ENCODE measurements at regions not wholly inside any gene's neighbourhood (a gene's known extent, or its start where the extent isn't known, plus 50 kb on each side); places are given as distances from the start of the nearest gene placed in this dataset.

GRCh38 chr1:88284066-88284465, 400.0 kb upstream of the PKN2 start:
- ChIA-PET POLR2A (no interaction called here), CTCF (no interaction called here)
- no peak for TF ChIP-seq CTCF (IDR thresholded peaks at IDR 0.05; ENCODE audit: insufficient read depth, low read depth, low read length)
- no peaks in the 10 kb centered on the region for H3K27me3 ChIP-seq (ENCODE audit: control insufficient read depth, insufficient read depth, low read length)
- H3K4me3 ChIP-seq (ENCODE audit: low read depth, low read length): no peak overlapping the region
- H3K36me3 ChIP-seq (ENCODE audit: control insufficient read depth, insufficient read depth, low read length): no peaks in the 10 kb centered on the region
- no peak for DNase-seq (ENCODE audit: low read depth)

GRCh38 chr1:88284666-88285366, 399.3 kb upstream of the PKN2 start:
- CTCF ChIA-PET: interaction anchor here (0.8 kb wide), 1 partner anchor 140 kb away, joined by 3 read pairs; no protein-coding TSS in a partner anchor
- POLR2A ChIA-PET: no interaction called here

GRCh38 chr1:88286716-88287115, 397.4 kb upstream of the PKN2 start:
- ChIA-PET POLR2A (no interaction called here), CTCF (no interaction called here)
- no peaks in the 10 kb centered on the region for H3K27me3 ChIP-seq (ENCODE audit: control insufficient read depth, insufficient read depth, low read length)
- no peak for DNase-seq (ENCODE audit: low read depth)
- TF ChIP-seq CTCF (IDR thresholded peaks at IDR 0.05; ENCODE audit: insufficient read depth, low read depth, low read length): no peak
- no peaks in the 10 kb centered on the region for H3K36me3 ChIP-seq (ENCODE audit: control insufficient read depth, insufficient read depth, low read length)
- no peak overlapping the region for H3K4me3 ChIP-seq (ENCODE audit: low read depth, low read length)

More at GRCh38 chr1:88284666-88285366, 399.3 kb upstream of the PKN2 start:
- Histone ChIP-seq H3K4me3 (ENCODE audit: low read depth, low read length) (no peak overlapping the region), H3K27me3 (ENCODE audit: control insufficient read depth, insufficient read depth, low read length) (no peaks in the 10 kb centered on the region), H3K36me3 (ENCODE audit: control insufficient read depth, insufficient read depth, low read length) (no peaks in the 10 kb centered on the region)
- no peak for DNase-seq (ENCODE audit: low read depth)
- no peak for TF ChIP-seq CTCF (IDR thresholded peaks at IDR 0.05; ENCODE audit: insufficient read depth, low read depth, low read length)

GRCh38 chr1:88288571-88288970, 395.5 kb upstream of the PKN2 start:
- CTCF ChIA-PET: interaction anchor here (1.7 kb wide), 1 partner anchor 14 kb away, joined by 3 read pairs; no protein-coding TSS in a partner anchor
- Histone ChIP-seq H3K4me3 (ENCODE audit: low read depth, low read length) (no peak overlapping the region), H3K36me3 (ENCODE audit: control insufficient read depth, insufficient read depth, low read length) (no peaks in the 10 kb centered on the region), H3K27me3 (ENCODE audit: control insufficient read depth, insufficient read depth, low read length) (no peaks in the 10 kb centered on the region)
- no peak for DNase-seq (ENCODE audit: low read depth)
- no peak for TF ChIP-seq CTCF (IDR thresholded peaks at IDR 0.05; ENCODE audit: insufficient read depth, low read depth, low read length)
- POLR2A ChIA-PET: no interaction called here

GRCh38 chr1:88289401-88290102, 394.5 kb upstream of the PKN2 start:
- POLR2A ChIA-PET: no interaction called here
- CTCF ChIA-PET: no interaction called here
- no peak overlapping the region for H3K4me3 ChIP-seq (ENCODE audit: low read depth, low read length)

More at GRCh38 chr1:88289401-88290102, 394.5 kb upstream of the PKN2 start:
- TF ChIP-seq CTCF (IDR thresholded peaks at IDR 0.05; ENCODE audit: insufficient read depth, low read depth, low read length): no peak
- H3K36me3 ChIP-seq (ENCODE audit: control insufficient read depth, insufficient read depth, low read length): no peaks in the 10 kb centered on the region
- H3K27me3 ChIP-seq (ENCODE audit: control insufficient read depth, insufficient read depth, low read length): no peaks in the 10 kb centered on the region
- no peak for DNase-seq (ENCODE audit: low read depth)
